IMR-90 (cell line): ENCODE measurements at regions not wholly inside any gene's neighbourhood (a gene's known extent, or its start where the extent isn't known, plus 50 kb on each side); places are given as distances from the start of the nearest gene placed in this dataset.

Experiments used
- ATAC-seq: fragments of 200-7000 bp; cut with Tn5 transposase; 2 replicates; pipeline ENCODE4 v1.9.1; 2020; ENCODE audit warnings: low read depth, mild to moderate bottlenecking, moderate library complexity
- BruUV-seq: library from RNA; stranded (reverse); fragments of 400-500 nt; replicated peaks from 2 replicates; lab custom pipeline; 2021; lab: Mats Ljungman, UMichigan
- CTCF ChIA-PET: fragments of 300-600 bp; formaldehyde crosslinking; extraction: SDS; loops from one replicate; lab custom pipeline; 2021; ENCODE audit warnings: antibody characterized with exemption; lab: Yijun Ruan, JAX
- POLR2A ChIA-PET: fragments of 300-600 bp; sonication (Branson Sonifier 250); formaldehyde crosslinking; loops from one replicate; lab custom pipeline; 2022; ENCODE audit warnings: antibody characterized with exemption; ENCODE audit not compliant: unreplicated experiment; lab: Charles Lee
- DNase-seq: peaks from one replicate; pipeline ENCODE4 v3.0.0; 2013
- H2AFZ ChIP-seq: replicated peaks from 2 replicates; pipeline ENCODE3; 2013; ENCODE audit warnings: low read length, mild to moderate bottlenecking; ENCODE audit not compliant: poor library complexity
- H2AK5ac ChIP-seq: 2 replicates; pipeline ENCODE4 v1.6.1; 2013; ENCODE audit warnings: low read depth, low read length, inconsistent platforms
- H2AK9ac ChIP-seq: replicated peaks from 2 replicates; pipeline ENCODE3; 2013; ENCODE audit warnings: mild to moderate bottlenecking, low read depth, low read length, moderate library complexity; ENCODE audit not compliant: poor library complexity
- H2BK120ac ChIP-seq: 2 replicates; pipeline ENCODE4 v1.6.1; 2013; ENCODE audit warnings: low read depth, low read length, inconsistent platforms
- H2BK15ac ChIP-seq: 3 replicates; pipeline ENCODE4 v1.6.1; 2013; ENCODE audit warnings: low read depth, low read length, inconsistent platforms
- H2BK20ac ChIP-seq: 2 replicates; pipeline ENCODE4 v1.6.1; 2013; ENCODE audit warnings: low read depth, mild to moderate bottlenecking, inconsistent platforms, low read length, moderate library complexity
- H2BK5ac ChIP-seq: 2 replicates; pipeline ENCODE4 v1.6.1; 2013; ENCODE audit warnings: mild to moderate bottlenecking, low read depth, low read length, inconsistent platforms; ENCODE audit not compliant: poor library complexity, severe bottlenecking
- H3K14ac ChIP-seq: replicated peaks from 2 replicates; pipeline ENCODE4 v1.6.1; 2013; ENCODE audit warnings: low read depth, low read length, inconsistent platforms
- H3K18ac ChIP-seq: 2 replicates; pipeline ENCODE4 v1.6.1; 2013; ENCODE audit warnings: low read depth, low read length, control low read depth
- H3K23ac ChIP-seq: 2 replicates; pipeline ENCODE4 v1.6.1; 2013; ENCODE audit warnings: low read depth, low read length, inconsistent platforms
- H3K27ac ChIP-seq: 2 replicates; pipeline ENCODE4 v1.5.1; 2013; ENCODE audit warnings: mild to moderate bottlenecking, control low read depth, low read length; ENCODE audit not compliant: insufficient read depth
- H3K27me3 ChIP-seq: 2 replicates; pipeline ENCODE4 v1.6.1; 2013; ENCODE audit warnings: low read length; ENCODE audit not compliant: control insufficient read depth, insufficient read depth
- H3K36me3 ChIP-seq: 2 replicates; pipeline ENCODE4 v1.6.1; 2013; ENCODE audit warnings: low read length, mixed read lengths; ENCODE audit not compliant: control insufficient read depth, insufficient read depth
- H3K4ac ChIP-seq: 2 replicates; pipeline ENCODE4 v1.6.1; 2013; ENCODE audit warnings: low read depth, low read length, inconsistent platforms
- H3K4me1 ChIP-seq: 2 replicates; pipeline ENCODE4 v1.6.1; 2013; ENCODE audit warnings: low read length, mixed read lengths; ENCODE audit not compliant: control insufficient read depth, insufficient read depth
- H3K4me2 ChIP-seq: 2 replicates; pipeline ENCODE4 v1.6.1; 2013; ENCODE audit warnings: low read depth, mild to moderate bottlenecking, control low read depth, low read length, moderate library complexity
- H3K4me3 ChIP-seq: 2 replicates; pipeline ENCODE4 v1.5.1; 2013; ENCODE audit warnings: low read depth, mild to moderate bottlenecking, control low read depth, low read length, moderate library complexity; ENCODE audit not compliant: insufficient read depth
- H3K56ac ChIP-seq: 2 replicates; pipeline ENCODE4 v1.6.1; 2013; ENCODE audit warnings: low read length, inconsistent platforms; ENCODE audit not compliant: insufficient read depth; ENCODE audit errors: extremely low read depth
- H3K79me1 ChIP-seq, 2 experiments: 2 replicates each; pipeline ENCODE4 v1.6.1; 2013; ENCODE audit warnings: low read length in 2 of 2, inconsistent platforms in 1 of 2, low read depth in 1 of 2
- H3K9ac ChIP-seq: 2 replicates; pipeline ENCODE4 v1.6.1; 2013; ENCODE audit warnings: low read depth, low read length, control low read depth
- H3K9me1 ChIP-seq: 2 replicates; pipeline ENCODE4 v1.6.1; 2013; ENCODE audit warnings: low read length, inconsistent platforms; ENCODE audit not compliant: insufficient read depth
- H3K9me3 ChIP-seq: 2 replicates; pipeline ENCODE4 v1.6.1; 2013; ENCODE audit warnings: low read length; ENCODE audit not compliant: control insufficient read depth, insufficient read depth
- H4K20me1 ChIP-seq: 2 replicates; pipeline ENCODE4 v1.6.1; 2013; ENCODE audit warnings: low read length, inconsistent platforms; ENCODE audit not compliant: insufficient read depth
- H4K5ac ChIP-seq: 2 replicates; pipeline ENCODE4 v1.6.1; 2013; ENCODE audit warnings: mild to moderate bottlenecking, low read depth, low read length, control low read depth
- H4K8ac ChIP-seq, 2 experiments: 2 replicates each; pipeline ENCODE4 v1.6.1; 2013; ENCODE audit warnings: low read depth in 2 of 2, low read length in 2 of 2, control low read depth in 1 of 2, inconsistent platforms in 1 of 2
- H4K91ac ChIP-seq: 2 replicates; pipeline ENCODE4 v1.6.1; 2013; ENCODE audit warnings: low read depth, low read length, inconsistent platforms; ENCODE audit not compliant: insufficient read depth
- BHLHE40 ChIP-seq: fragments of 150-350 bp; IDR thresholded peaks from 2 replicates; pipeline ENCODE4 v1.6.1; 2016; ENCODE audit warnings: mild to moderate bottlenecking, low read depth, low read length
- CEBPB ChIP-seq: IDR thresholded peaks from 2 replicates; pipeline ENCODE4 v1.6.1; 2012; ENCODE audit warnings: low read depth, low read length, improper control_type of control experiment
- CHD1 ChIP-seq: IDR thresholded peaks from 2 replicates; pipeline ENCODE4 v1.6.1; 2012; ENCODE audit warnings: low read depth, low read length, improper control_type of control experiment
- FOS ChIP-seq: fragments of 150-350 bp; IDR thresholded peaks from 2 replicates; pipeline ENCODE4 v1.6.1; 2016; ENCODE audit warnings: low read depth, low read length
- MAFK ChIP-seq: IDR thresholded peaks from 2 replicates; pipeline ENCODE4 v1.6.1; 2012; ENCODE audit warnings: low read depth, low read length, improper control_type of control experiment
- MAZ ChIP-seq: IDR thresholded peaks from 2 replicates; pipeline ENCODE4 v1.6.1; 2012; ENCODE audit warnings: low read depth, mild to moderate bottlenecking, low read length, improper control_type of control experiment, moderate library complexity, borderline replicate concordance
- MXI1 ChIP-seq: IDR thresholded peaks from 2 replicates; pipeline ENCODE4 v1.6.1; 2012; ENCODE audit warnings: low read depth, mild to moderate bottlenecking, low read length, moderate library complexity, borderline replicate concordance
- NFE2L2 ChIP-seq: fragments of 150-350 bp; IDR thresholded peaks from 2 replicates; pipeline ENCODE4 v1.6.1; 2016; ENCODE audit warnings: low read depth, mild to moderate bottlenecking, low read length
- POLR2A ChIP-seq: IDR thresholded peaks from 2 replicates; pipeline ENCODE4 v1.6.1; 2012; ENCODE audit warnings: mild to moderate bottlenecking, low read depth, low read length
- RAD21 ChIP-seq: IDR thresholded peaks from 2 replicates; pipeline ENCODE4 v1.6.1; 2012; ENCODE audit warnings: low read length, improper control_type of control experiment
- RCOR1 ChIP-seq: IDR thresholded peaks from 2 replicates; pipeline ENCODE4 v1.6.1; 2012; ENCODE audit warnings: mild to moderate bottlenecking, low read length, improper control_type of control experiment; ENCODE audit not compliant: insufficient replicate concordance
- RFX5 ChIP-seq: IDR thresholded peaks from 2 replicates; pipeline ENCODE4 v1.8.0; 2012; ENCODE audit warnings: low read depth, mild to moderate bottlenecking, low read length, moderate library complexity
- SMC3 ChIP-seq: fragments of 150-350 bp; IDR thresholded peaks from 2 replicates; pipeline ENCODE4 v1.6.1; 2016; ENCODE audit warnings: low read depth, mild to moderate bottlenecking, antibody characterized with exemption, low read length, moderate library complexity
- dilution Hi-C: fragments of 300-500 bp; cut with HindIII; formaldehyde crosslinking; loops from one replicate; pipeline ENCODE4 v1.14.3; 2018; ENCODE audit warnings: low sequenced_read_pairs; ENCODE audit not compliant: unreplicated experiment
- in situ Hi-C: fragments of 300-500 bp; cut with MboI; formaldehyde crosslinking; loops from 3 replicates; pipeline ENCODE4 v1.14.3; 2019; ENCODE audit warnings: low sequenced_read_pairs, inconsistent platforms, mixed read lengths
- intact Hi-C: fragments of 100-400 bp; cut with micrococcal nuclease; formaldehyde crosslinking; loops from 2 replicates; pipeline ENCODE4 v1.10.0; 2022
- TF ChIP-seq, protein P1 (sequence below): conservative IDR thresholded peaks from 2 replicates; pipeline ENCODE4 v1.5.1; 2012; ENCODE audit warnings: mild to moderate bottlenecking, low read depth, low read length, improper control_type of control experiment
- TF ChIP-seq, protein P2 (sequence below): fragments of 150-350 bp; IDR thresholded peaks from 2 replicates; pipeline ENCODE4 v1.6.1; 2016; ENCODE audit warnings: low read depth, mild to moderate bottlenecking, low read length, moderate library complexity, borderline replicate concordance
- TF ChIP-seq, protein P3 (sequence below): fragments of 150-350 bp; IDR thresholded peaks from 2 replicates; pipeline ENCODE4 v1.6.1; 2017; ENCODE audit warnings: mild to moderate bottlenecking, antibody characterized with exemption, low read length, low read depth

DNA sequence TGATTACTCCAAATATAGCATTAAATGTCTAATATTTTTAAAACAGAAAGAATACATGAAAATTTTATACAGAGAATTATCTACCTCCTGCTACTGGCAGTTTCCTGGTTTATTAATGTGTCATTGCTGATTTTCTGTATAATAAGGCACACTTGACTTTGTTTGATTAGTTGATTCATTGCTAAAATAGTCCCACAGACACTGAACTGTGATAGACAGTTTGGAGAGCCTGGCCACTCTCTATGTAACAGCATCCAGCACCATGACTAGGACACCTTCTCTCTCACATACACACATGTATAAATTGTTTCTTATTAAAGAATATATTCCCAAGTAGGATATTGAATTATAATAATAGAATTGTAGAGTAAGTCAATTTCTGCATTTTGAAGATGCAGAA, 368.5 kb upstream of the SNX7 start:
- no peaks in the 10 kb centered on the region for H3K9me1 ChIP-seq
- no peaks in the 10 kb centered on the region for H3K36me3 ChIP-seq
- H2AK9ac ChIP-seq = no peak overlapping the region
- in situ Hi-C loops = no loop called here
- H3K9me3 ChIP-seq = no peaks in the 10 kb centered on the region
- dilution Hi-C loops = no loop called here
- H2BK120ac ChIP-seq = no peak overlapping the region
- no peaks in the 10 kb centered on the region for H4K20me1 ChIP-seq
- no peaks in the 10 kb centered on the region for H3K4me1 ChIP-seq
- H3K4me2 ChIP-seq = no peak overlapping the region
- BruUV-seq = no TSS peak
- no peak overlapping the region for H3K23ac ChIP-seq
- no peak overlapping the region for H3K9ac ChIP-seq
- intact Hi-C loops = no loop called here
- ChIA-PET POLR2A (no interaction called here), CTCF (interaction anchor here (1.0 kb wide), 1 partner anchor 13 kb away, joined by 3 read pairs; no protein-coding TSS in a partner anchor)
- no peak overlapping the region for H3K18ac ChIP-seq
- no peak overlapping the region for H2BK15ac ChIP-seq
- H2AFZ ChIP-seq = no peak overlapping the region
- H3K27ac ChIP-seq = no peak overlapping the region
- H2AK5ac ChIP-seq = no peak overlapping the region
- ATAC-seq (no peak), DNase-seq (no peak)
- H4K5ac ChIP-seq = no peak overlapping the region
- no peak overlapping the region for H3K4ac ChIP-seq
- TF ChIP-seq RCOR1 = no peak
- TF ChIP-seq, protein P1, sequence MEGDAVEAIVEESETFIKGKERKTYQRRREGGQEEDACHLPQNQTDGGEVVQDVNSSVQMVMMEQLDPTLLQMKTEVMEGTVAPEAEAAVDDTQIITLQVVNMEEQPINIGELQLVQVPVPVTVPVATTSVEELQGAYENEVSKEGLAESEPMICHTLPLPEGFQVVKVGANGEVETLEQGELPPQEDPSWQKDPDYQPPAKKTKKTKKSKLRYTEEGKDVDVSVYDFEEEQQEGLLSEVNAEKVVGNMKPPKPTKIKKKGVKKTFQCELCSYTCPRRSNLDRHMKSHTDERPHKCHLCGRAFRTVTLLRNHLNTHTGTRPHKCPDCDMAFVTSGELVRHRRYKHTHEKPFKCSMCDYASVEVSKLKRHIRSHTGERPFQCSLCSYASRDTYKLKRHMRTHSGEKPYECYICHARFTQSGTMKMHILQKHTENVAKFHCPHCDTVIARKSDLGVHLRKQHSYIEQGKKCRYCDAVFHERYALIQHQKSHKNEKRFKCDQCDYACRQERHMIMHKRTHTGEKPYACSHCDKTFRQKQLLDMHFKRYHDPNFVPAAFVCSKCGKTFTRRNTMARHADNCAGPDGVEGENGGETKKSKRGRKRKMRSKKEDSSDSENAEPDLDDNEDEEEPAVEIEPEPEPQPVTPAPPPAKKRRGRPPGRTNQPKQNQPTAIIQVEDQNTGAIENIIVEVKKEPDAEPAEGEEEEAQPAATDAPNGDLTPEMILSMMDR = no peak
- TF ChIP-seq NFE2L2 = no peak
- no peak for TF ChIP-seq CEBPB
- no peak for TF ChIP-seq MAZ
- no peak for TF ChIP-seq BHLHE40
- no peak for TF ChIP-seq RFX5
- TF ChIP-seq, protein P2, sequence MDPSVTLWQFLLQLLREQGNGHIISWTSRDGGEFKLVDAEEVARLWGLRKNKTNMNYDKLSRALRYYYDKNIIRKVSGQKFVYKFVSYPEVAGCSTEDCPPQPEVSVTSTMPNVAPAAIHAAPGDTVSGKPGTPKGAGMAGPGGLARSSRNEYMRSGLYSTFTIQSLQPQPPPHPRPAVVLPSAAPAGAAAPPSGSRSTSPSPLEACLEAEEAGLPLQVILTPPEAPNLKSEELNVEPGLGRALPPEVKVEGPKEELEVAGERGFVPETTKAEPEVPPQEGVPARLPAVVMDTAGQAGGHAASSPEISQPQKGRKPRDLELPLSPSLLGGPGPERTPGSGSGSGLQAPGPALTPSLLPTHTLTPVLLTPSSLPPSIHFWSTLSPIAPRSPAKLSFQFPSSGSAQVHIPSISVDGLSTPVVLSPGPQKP = no peak
- TF ChIP-seq, protein P3, sequence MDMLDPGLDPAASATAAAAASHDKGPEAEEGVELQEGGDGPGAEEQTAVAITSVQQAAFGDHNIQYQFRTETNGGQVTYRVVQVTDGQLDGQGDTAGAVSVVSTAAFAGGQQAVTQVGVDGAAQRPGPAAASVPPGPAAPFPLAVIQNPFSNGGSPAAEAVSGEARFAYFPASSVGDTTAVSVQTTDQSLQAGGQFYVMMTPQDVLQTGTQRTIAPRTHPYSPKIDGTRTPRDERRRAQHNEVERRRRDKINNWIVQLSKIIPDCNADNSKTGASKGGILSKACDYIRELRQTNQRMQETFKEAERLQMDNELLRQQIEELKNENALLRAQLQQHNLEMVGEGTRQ = no peak
- TF ChIP-seq CHD1 = no peak
- no peak for TF ChIP-seq POLR2A
- TF ChIP-seq MAFK = no peak
- TF ChIP-seq SMC3 = no peak
- TF ChIP-seq RAD21 = no peak
- no peak for TF ChIP-seq MXI1
- TF ChIP-seq FOS = no peak
- no peak overlapping the region for H3K14ac ChIP-seq
- no peak overlapping the region for H4K91ac ChIP-seq
- no peak overlapping the region for H2BK20ac ChIP-seq
- H2BK5ac ChIP-seq = no peak overlapping the region
- no peak overlapping the region for H3K56ac ChIP-seq
- H3K4me3 ChIP-seq = no peak overlapping the region
- H3K27me3 ChIP-seq = no peaks in the 10 kb centered on the region
- no peak overlapping the region for H4K8ac ChIP-seq
- H3K79me1 ChIP-seq = no peaks in the 10 kb centered on the region
